ENCODE measurements at regions not wholly inside any gene's neighbourhood (a gene's known extent, or its start where the extent isn't known, plus 50 kb on each side); places are given as distances from the start of the nearest gene placed in this dataset.

DNA sequence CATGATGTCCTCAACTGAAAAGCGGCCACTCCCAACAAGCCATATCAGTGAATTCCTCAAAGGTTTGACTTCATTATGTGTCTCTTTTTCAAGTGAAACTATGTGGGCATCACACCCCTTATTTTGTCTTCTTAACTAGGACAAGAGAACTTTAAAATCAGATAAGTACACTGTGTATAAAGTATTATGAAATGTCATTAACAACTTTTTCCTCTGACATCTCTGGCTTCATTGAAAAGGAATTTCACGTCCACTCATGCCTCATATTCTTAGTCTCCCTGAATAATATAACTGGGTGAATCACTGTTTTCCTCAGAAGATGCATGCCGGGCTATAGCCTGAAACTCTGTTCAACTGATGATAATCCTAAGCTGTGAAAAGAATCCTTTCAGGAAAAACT is 415.8 kb downstream of the ACTL7B start:
- TF ChIP-seq, protein P1, sequence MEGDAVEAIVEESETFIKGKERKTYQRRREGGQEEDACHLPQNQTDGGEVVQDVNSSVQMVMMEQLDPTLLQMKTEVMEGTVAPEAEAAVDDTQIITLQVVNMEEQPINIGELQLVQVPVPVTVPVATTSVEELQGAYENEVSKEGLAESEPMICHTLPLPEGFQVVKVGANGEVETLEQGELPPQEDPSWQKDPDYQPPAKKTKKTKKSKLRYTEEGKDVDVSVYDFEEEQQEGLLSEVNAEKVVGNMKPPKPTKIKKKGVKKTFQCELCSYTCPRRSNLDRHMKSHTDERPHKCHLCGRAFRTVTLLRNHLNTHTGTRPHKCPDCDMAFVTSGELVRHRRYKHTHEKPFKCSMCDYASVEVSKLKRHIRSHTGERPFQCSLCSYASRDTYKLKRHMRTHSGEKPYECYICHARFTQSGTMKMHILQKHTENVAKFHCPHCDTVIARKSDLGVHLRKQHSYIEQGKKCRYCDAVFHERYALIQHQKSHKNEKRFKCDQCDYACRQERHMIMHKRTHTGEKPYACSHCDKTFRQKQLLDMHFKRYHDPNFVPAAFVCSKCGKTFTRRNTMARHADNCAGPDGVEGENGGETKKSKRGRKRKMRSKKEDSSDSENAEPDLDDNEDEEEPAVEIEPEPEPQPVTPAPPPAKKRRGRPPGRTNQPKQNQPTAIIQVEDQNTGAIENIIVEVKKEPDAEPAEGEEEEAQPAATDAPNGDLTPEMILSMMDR (IDR thresholded peaks at IDR 0.05; ENCODE audit: low read length) = no peak
- no peak for TF ChIP-seq EZH2 (IDR thresholded peaks at IDR 0.05; ENCODE audit: borderline replicate concordance, low read length)

All from OCI-LY1 (cell line).